Prostate gland (tissue), 2 donors: ENCODE measurements at regions not wholly inside any gene's neighbourhood (a gene's known extent, or its start where the extent isn't known, plus 50 kb on each side); places are given as distances from the start of the nearest gene placed in this dataset.

Experiments used
- POLR2A ChIP-seq: fragments of 450-650 bp; IDR thresholded peaks from one replicate; pipeline ENCODE4 v1.6.1; 2016; ENCODE audit warnings: antibody characterized with exemption, mild to moderate bottlenecking
- POLR2AphosphoS5 ChIP-seq: sonication (generic); formaldehyde crosslinking; IDR thresholded peaks from one replicate; pipeline ENCODE4 v1.6.1; 2017; ENCODE audit warnings: antibody characterized with exemption
- TF ChIP-seq, protein P1 (sequence below), 4 experiments: fragments of 200-600 bp in 2 of 4; fragments of 450-650 bp in 2 of 4; sonication (generic) in 2 of 4; IDR thresholded peaks; 1 replicate in 3 of 4; 2 replicates in 1 of 4; pipeline ENCODE4 v1.5.1; 2016 to 2019; ENCODE audit warnings: antibody characterized with exemption in 4 of 4, mild to moderate bottlenecking in 2 of 4, moderate library complexity in 2 of 4

DNA sequence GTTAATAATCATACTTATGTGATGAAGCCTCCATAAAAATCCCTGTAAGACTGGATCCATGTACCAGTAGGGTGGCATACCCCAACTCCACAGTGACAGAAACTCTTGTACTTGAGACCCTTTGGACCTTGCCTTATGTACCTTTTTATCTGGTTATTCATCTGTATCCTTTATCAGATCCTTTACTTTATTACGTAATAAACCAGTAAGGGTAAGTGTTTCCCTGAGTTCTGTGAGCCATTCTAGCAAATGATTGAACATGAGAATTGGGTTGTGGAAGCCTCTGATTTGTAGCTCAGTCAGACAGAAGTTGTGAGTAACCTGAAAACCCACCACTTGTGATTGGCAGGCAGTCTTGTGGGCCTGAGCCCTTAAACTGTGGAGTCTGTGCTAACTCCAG lies 229.7 kb downstream of the FOXA2 start:
- TF ChIP-seq, protein P1, sequence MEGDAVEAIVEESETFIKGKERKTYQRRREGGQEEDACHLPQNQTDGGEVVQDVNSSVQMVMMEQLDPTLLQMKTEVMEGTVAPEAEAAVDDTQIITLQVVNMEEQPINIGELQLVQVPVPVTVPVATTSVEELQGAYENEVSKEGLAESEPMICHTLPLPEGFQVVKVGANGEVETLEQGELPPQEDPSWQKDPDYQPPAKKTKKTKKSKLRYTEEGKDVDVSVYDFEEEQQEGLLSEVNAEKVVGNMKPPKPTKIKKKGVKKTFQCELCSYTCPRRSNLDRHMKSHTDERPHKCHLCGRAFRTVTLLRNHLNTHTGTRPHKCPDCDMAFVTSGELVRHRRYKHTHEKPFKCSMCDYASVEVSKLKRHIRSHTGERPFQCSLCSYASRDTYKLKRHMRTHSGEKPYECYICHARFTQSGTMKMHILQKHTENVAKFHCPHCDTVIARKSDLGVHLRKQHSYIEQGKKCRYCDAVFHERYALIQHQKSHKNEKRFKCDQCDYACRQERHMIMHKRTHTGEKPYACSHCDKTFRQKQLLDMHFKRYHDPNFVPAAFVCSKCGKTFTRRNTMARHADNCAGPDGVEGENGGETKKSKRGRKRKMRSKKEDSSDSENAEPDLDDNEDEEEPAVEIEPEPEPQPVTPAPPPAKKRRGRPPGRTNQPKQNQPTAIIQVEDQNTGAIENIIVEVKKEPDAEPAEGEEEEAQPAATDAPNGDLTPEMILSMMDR (IDR thresholded peaks at IDR 0.05) = no peak
- TF ChIP-seq POLR2AphosphoS5 (no peak), POLR2A (no peak)
